ENCODE measurements at regions not wholly inside any gene's neighbourhood (a gene's known extent, or its start where the extent isn't known, plus 50 kb on each side); places are given as distances from the start of the nearest gene placed in this dataset.

GRCh38 chr13:67443923-67444322 is 213.8 kb upstream of the PCDH9 start:
- FAIRE-seq (no peak), DNase-seq (ENCODE audit: low read depth) (no peak)
- Histone ChIP-seq H3K36me3 (ENCODE audit: control insufficient read depth, insufficient read depth, low read length) (no peaks in the 10 kb centered on the region), H3K27me3 (ENCODE audit: control insufficient read depth, insufficient read depth, low read length) (no peaks in the 10 kb centered on the region), H3K4me3 (ENCODE audit: low read depth, low read length) (no peak overlapping the region)
- TF ChIP-seq CTCF (IDR thresholded peaks at IDR 0.05; ENCODE audit: insufficient read depth, low read length, severe bottlenecking), result no peak

GRCh38 chr13:67440236-67440975 is 210.3 kb upstream of the PCDH9 start:
- FAIRE-seq (no peak), DNase-seq (ENCODE audit: low read depth) (no peak)
- TF ChIP-seq CTCF (IDR thresholded peaks at IDR 0.05; ENCODE audit: insufficient read depth, low read length, severe bottlenecking), result no peak
- no peaks in the 10 kb centered on the region for H3K27me3 ChIP-seq (ENCODE audit: control insufficient read depth, insufficient read depth, low read length)
- H3K4me3 ChIP-seq (ENCODE audit: low read depth, low read length), result no peak overlapping the region
- H3K36me3 ChIP-seq (ENCODE audit: control insufficient read depth, insufficient read depth, low read length), result no peaks in the 10 kb centered on the region

- Histone ChIP-seq H3K27me3 (ENCODE audit: control insufficient read depth, insufficient read depth, low read length) (no peaks in the 10 kb centered on the region), H3K4me3 (ENCODE audit: low read depth, low read length) (no peak overlapping the region), H3K36me3 (ENCODE audit: control insufficient read depth, insufficient read depth, low read length) (no peaks in the 10 kb centered on the region)
- no peak for TF ChIP-seq CTCF (IDR thresholded peaks at IDR 0.05; ENCODE audit: insufficient read depth, low read length, severe bottlenecking)
- no peak for DNase-seq (ENCODE audit: low read depth)
- no peak for FAIRE-seq
These were observed 209.2 kb upstream of the PCDH9 start for GRCh38 chr13:67439365-67439764.

- no peaks in the 10 kb centered on the region for H3K27me3 ChIP-seq (ENCODE audit: control insufficient read depth, insufficient read depth, low read length)
- no peaks in the 10 kb centered on the region for H3K36me3 ChIP-seq (ENCODE audit: control insufficient read depth, insufficient read depth, low read length)
- no peak for TF ChIP-seq CTCF (IDR thresholded peaks at IDR 0.05; ENCODE audit: insufficient read depth, low read length, severe bottlenecking)
- H3K4me3 ChIP-seq (ENCODE audit: low read depth, low read length), result no peak overlapping the region
- no peak for DNase-seq (ENCODE audit: low read depth)
- no peak for FAIRE-seq
These were observed 208.3 kb upstream of the PCDH9 start for GRCh38 chr13:67438465-67438864.

GRCh38 chr13:67437244-67437643 is 207.1 kb upstream of the PCDH9 start:
- Histone ChIP-seq H3K4me3 (ENCODE audit: low read depth, low read length) (no peak overlapping the region), H3K27me3 (ENCODE audit: control insufficient read depth, insufficient read depth, low read length) (no peaks in the 10 kb centered on the region), H3K36me3 (ENCODE audit: control insufficient read depth, insufficient read depth, low read length) (no peaks in the 10 kb centered on the region)
- no peak for FAIRE-seq
- TF ChIP-seq CTCF (IDR thresholded peaks at IDR 0.05; ENCODE audit: insufficient read depth, low read length, severe bottlenecking), result no peak
- no peak for DNase-seq (ENCODE audit: low read depth)

GRCh38 chr13:67421475-67421874 is 191.3 kb upstream of the PCDH9 start:
- Histone ChIP-seq H3K27me3 (ENCODE audit: control insufficient read depth, insufficient read depth, low read length) (no peaks in the 10 kb centered on the region), H3K36me3 (ENCODE audit: control insufficient read depth, insufficient read depth, low read length) (no peaks in the 10 kb centered on the region), H3K4me3 (ENCODE audit: low read depth, low read length) (no peak overlapping the region)
- TF ChIP-seq CTCF (IDR thresholded peaks at IDR 0.05; ENCODE audit: insufficient read depth, low read length, severe bottlenecking), result no peak
- FAIRE-seq (no peak), DNase-seq (ENCODE audit: low read depth) (no peak)
